Motor neuron (in vitro differentiated cells): ENCODE measurements at regions not wholly inside any gene's neighbourhood (a gene's known extent, or its start where the extent isn't known, plus 50 kb on each side); places are given as distances from the start of the nearest gene placed in this dataset.
"Not testable (repeated sequence)": the region's sequence is repeated elsewhere in the genome, so short reads cannot be mapped to it uniquely, and the experiment has no call there.

ENCODE experiments used
- ATAC-seq, 8 experiments: fragments of 200-7000 bp; cut with Tn5 transposase; replicated peaks in 6 of 8; 2 replicates each; pipeline ENCODE4 v1.8.0; 2021; ENCODE audit warnings: mild to moderate bottlenecking in 8 of 8, moderate library complexity in 8 of 8
- H3K27ac ChIP-seq, 2 donors: fragments of 250-450 bp; sonication (Bioruptor Pico); 2 replicates each; pipeline ENCODE4 v1.9.0; 2021; ENCODE audit warnings: antibody characterized with exemption in 2 of 2, mild to moderate bottlenecking in 2 of 2, moderate library complexity in 1 of 2
- H3K4me1 ChIP-seq, 2 donors: fragments of 250-450 bp; sonication (Bioruptor Pico); replicated peaks in 1 of 2; 2 replicates each; pipeline ENCODE4 v1.6.1; 2021; ENCODE audit warnings: antibody characterized with exemption in 2 of 2, mild to moderate bottlenecking in 2 of 2, moderate library complexity in 1 of 2
- H3K4me3 ChIP-seq, 5 donors: fragments of 250-450 bp; sonication (Bioruptor Pico); 2 replicates each; pipeline ENCODE4 v1.9.0; 2021; ENCODE audit warnings: antibody characterized with exemption in 5 of 5, mild to moderate bottlenecking in 5 of 5, moderate library complexity in 4 of 5
- WGBS, 10 experiments: fragments of 450-650 bp; shearing (Covaris generic); methylation state at CpG; one replicate each; pipeline ENCODE4 v1.0.0; 2022; 5-methylcytosine and 5-hydroxymethylcytosine counted together
- in situ Hi-C, 9 experiments: fragments of 400-800 bp; cut with MboI; loops; one replicate each; pipeline ENCODE4 v1.15.0; 2021; ENCODE audit warnings: low sequenced_read_pairs in 9 of 9, low pct_unique_long_range_greater_than_20kb in 2 of 9; ENCODE audit not compliant: unreplicated experiment in 9 of 9

DNA sequence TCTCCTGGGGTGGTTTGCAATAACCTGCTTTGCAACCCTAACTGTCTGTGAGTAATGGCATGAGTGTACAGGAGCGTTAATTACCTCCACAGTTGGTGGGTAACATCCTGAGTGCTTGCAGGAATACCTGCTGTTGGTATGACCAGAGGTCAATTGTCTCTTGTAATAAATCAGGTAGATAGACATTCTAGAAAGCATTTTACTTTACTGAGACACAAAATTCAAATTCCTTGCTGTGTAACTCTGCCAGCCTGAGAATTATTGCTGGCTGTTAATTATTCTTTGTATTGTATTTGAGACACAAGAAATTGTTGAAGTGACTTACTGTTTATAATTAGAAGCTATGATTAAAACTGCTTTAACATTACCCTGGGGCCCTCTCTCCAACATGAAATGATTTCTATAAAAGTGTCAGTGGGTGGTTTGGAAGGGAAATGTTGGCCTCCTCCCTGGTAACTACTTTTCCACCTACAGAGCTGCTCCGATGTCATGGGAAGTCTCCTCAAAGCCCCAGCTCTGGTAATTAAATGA is 150.8 kb upstream of the ADCY2 start:
- H3K4me1 ChIP-seq: peaks cover 20 to 44% of the 10 kb centered on the region in 2 donors
- 0 to 67% (median 10%) methylated on average over 1 to 2 of the region's 2 CpGs; no CpG with 5 or more reads in 3 of the 10 experiments for WGBS, 10 experiments
- H3K27ac ChIP-seq: no peak overlapping the region
- no peak overlapping the region for H3K4me3 ChIP-seq
- in situ Hi-C loops: no loop called here
- ATAC-seq: peak in 5 of 8 experiments; percentile 96 to 97 (median 97)

- no peak for ATAC-seq
- Histone ChIP-seq H3K4me3 (no peak overlapping the region), H3K27ac (no peak overlapping the region), H3K4me1 (peaks cover 20 to 41% of the 10 kb centered on the region in 2 donors)
- in situ Hi-C loops: no loop called here
- 0 to 71% (median 6%) methylated on average over 1 of the region's 1 CpG; no CpG with 5 or more reads in 2 of the 10 experiments for WGBS, 10 experiments
Observed at GRCh38 chr5:7246287-7246686, 149.7 kb upstream of the ADCY2 start.

- no peak for ATAC-seq
- 17 to 100% (median 83%) methylated on average over 1 to 2 of the region's 2 CpGs; no CpG with 5 or more reads in 3 of the 10 experiments for WGBS, 10 experiments
- H3K4me3 ChIP-seq: no peak overlapping the region
- H3K4me1 ChIP-seq: peaks cover 16 to 18% of the 10 kb centered on the region in 2 donors
- in situ Hi-C loops: loop anchor here in 2 of 9 experiments (25.0 kb wide), 2 partner anchors 137 to 612 kb away; partner anchors contain the start of genes ADCY2 (in 1 of the 2), CFAP90 (in 1 of the 2), FASTKD3 (in 1 of the 2) and MTRR (in 1 of the 2)
- H3K27ac ChIP-seq: no peak overlapping the region
Observed at GRCh38 chr5:7250004-7250403, 145.9 kb upstream of the ADCY2 start.

DNA sequence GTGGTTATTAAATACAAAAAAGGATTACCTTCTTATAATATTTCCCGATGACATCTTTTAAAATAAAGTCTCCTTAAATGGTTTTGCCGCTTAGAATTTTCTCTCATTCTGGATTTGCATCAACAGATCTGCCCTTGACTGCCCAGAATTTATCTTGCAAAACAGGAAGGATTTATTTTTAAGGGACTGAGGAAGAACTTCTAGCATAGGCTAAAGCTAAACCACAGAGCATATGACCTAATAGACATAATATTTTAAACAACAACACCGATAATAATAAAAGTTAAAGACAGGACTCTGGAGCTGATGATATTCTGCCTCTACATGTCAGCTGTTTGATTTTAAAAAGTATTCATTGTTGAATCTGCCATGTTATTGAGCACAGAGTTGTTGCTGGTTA is 145.3 kb upstream of the ADCY2 start:
- no peak overlapping the region for H3K27ac ChIP-seq
- WGBS, 10 experiments: 32 to 100% (median 81%) methylated on average over 1 to 3 of the region's 3 CpGs
- no peak for ATAC-seq
- peaks cover 12 to 13% of the 10 kb centered on the region in 2 donors for H3K4me1 ChIP-seq
- in situ Hi-C loops: loop anchor here in 2 of 9 experiments (25.0 kb wide), 2 partner anchors 137 to 612 kb away; partner anchors contain the start of genes ADCY2 (in 1 of the 2), CFAP90 (in 1 of the 2), FASTKD3 (in 1 of the 2) and MTRR (in 1 of the 2)
- no peak overlapping the region for H3K4me3 ChIP-seq

- 27 to 95% (median 86%) methylated on average over 2 to 4 of the region's 4 CpGs; no CpG with 5 or more reads in 1 of the 10 experiments for WGBS, 10 experiments
- Histone ChIP-seq H3K4me3 (no peak overlapping the region), H3K27ac (no peak overlapping the region), H3K4me1 (peaks cover 6 to 8% of the 10 kb centered on the region in 2 donors)
- no peak for ATAC-seq
- in situ Hi-C loops: loop anchor here in 2 of 9 experiments (25.0 kb wide), 2 partner anchors 136 to 611 kb away; partner anchors contain the start of genes ADCY2 (in 1 of the 2), CFAP90 (in 1 of the 2), FASTKD3 (in 1 of the 2) and MTRR (in 1 of the 2)
Observed at GRCh38 chr5:7251132-7251531, 144.8 kb upstream of the ADCY2 start.

GRCh38 chr5:7261049-7261448 is 134.9 kb upstream of the ADCY2 start:
- ATAC-seq: peak; percentile 36 to 87 (median 60)
- Histone ChIP-seq H3K4me1 (peaks cover 0 to 3% of the 10 kb centered on the region in 2 donors), H3K4me3 (no peak overlapping the region), H3K27ac (no peak overlapping the region)
- in situ Hi-C loops: loop anchor here in 2 of 9 experiments (25.0 kb wide), 2 partner anchors 126 to 601 kb away; partner anchors contain the start of genes ADCY2 (in 1 of the 2), CFAP90 (in 1 of the 2), FASTKD3 (in 1 of the 2) and MTRR (in 1 of the 2)
- WGBS, 10 experiments: 0 to 70% (median 34%) methylated on average over 2 to 6 of the region's 6 CpGs; no CpG with 5 or more reads in 1 of the 10 experiments

GRCh38 chr5:7261900-7262299 is 134.0 kb upstream of the ADCY2 start:
- in situ Hi-C loops: loop anchor here in 2 of 9 experiments (25.0 kb wide), 2 partner anchors 125 to 600 kb away; partner anchors contain the start of genes ADCY2 (in 1 of the 2), CFAP90 (in 1 of the 2), FASTKD3 (in 1 of the 2) and MTRR (in 1 of the 2)
- 0 to 100% (median 91%) methylated on average over 1 to 2 of the region's 2 CpGs for WGBS, 10 experiments
- peaks cover 0 to 3% of the 10 kb centered on the region in 2 donors for H3K4me1 ChIP-seq
- ATAC-seq: no peak
- H3K27ac ChIP-seq: no peak overlapping the region
- H3K4me3 ChIP-seq: no peak overlapping the region

DNA sequence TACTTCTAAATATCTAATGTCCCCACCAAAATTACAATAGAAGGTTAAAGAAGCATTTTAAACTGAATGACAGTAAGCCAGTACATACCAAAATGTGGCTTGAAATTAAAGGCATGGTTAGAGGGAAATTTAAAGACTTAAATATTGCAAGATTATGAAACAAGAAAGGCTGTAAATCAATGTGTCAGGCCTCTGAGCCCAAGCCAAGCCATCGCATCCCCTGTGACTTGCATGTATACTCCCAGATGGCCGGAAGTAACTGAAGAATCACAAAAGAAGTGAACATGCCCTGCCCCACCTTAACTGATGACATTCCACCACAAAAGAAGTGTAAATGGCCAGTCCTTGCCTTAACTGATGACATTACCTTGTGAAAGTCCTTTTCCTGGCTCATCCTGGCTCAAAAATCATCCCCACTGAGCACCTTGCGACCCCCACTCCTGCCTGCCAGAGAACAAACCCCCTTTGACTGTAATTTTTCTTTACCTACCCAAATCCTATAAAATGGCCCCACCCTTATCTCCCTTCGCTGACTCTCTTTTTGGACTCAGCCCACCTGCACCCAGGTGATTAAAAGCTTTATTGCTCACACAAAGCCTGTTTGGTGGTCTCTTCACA is 132.4 kb upstream of the ADCY2 start:
- in situ Hi-C loops: loop anchor here in 2 of 9 experiments (25.0 kb wide), 2 partner anchors 124 to 599 kb away; partner anchors contain the start of genes ADCY2 (in 1 of the 2), CFAP90 (in 1 of the 2), FASTKD3 (in 1 of the 2) and MTRR (in 1 of the 2)
- WGBS, 10 experiments: 30 to 100% (median 80%) methylated on average over 1 to 3 of the region's 4 CpGs; no CpG with 5 or more reads in 5 of the 10 experiments
- H3K27ac ChIP-seq, H3K4me3 ChIP-seq, ATAC-seq, H3K4me1 ChIP-seq: not testable (repeated sequence)

- WGBS, 10 experiments: 20% methylated on average over 1 of the region's 17 CpGs; no CpG with 5 or more reads in 9 of the 10 experiments
- not testable (repeated sequence) for H3K4me1 ChIP-seq, H3K4me3 ChIP-seq, ATAC-seq, H3K27ac ChIP-seq
- in situ Hi-C loops: loop anchor here in 2 of 9 experiments (25.0 kb wide), 2 partner anchors 122 to 597 kb away; partner anchors contain the start of genes ADCY2 (in 1 of the 2), CFAP90 (in 1 of the 2), FASTKD3 (in 1 of the 2) and MTRR (in 1 of the 2)
Observed at GRCh38 chr5:7265776-7266175, 130.2 kb upstream of the ADCY2 start.

DNA sequence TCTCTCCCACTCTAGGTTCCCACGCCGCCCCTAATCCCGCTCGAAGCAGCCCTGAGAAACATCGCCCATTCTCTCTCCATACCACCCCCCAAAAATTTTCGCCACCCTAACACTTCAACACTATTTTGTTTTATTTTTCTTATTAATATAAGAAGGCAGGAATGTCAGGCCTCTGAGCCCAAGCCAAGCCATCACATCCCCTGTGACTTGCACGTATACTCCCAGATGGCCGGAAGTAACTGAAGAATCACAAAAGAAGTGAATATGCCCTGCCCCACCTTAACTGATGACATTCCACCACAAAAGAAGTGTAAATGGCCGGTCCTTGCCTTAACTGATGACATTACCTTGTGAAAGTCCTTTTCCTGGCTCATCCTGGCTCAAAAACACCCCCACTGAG is 127.2 kb upstream of the ADCY2 start:
- H3K4me3 ChIP-seq, H3K27ac ChIP-seq, ATAC-seq: not testable (repeated sequence)
- in situ Hi-C loops: loop anchor here in 2 of 9 experiments (25.0 kb wide), 2 partner anchors 119 to 594 kb away; partner anchors contain the start of genes ADCY2 (in 1 of the 2), CFAP90 (in 1 of the 2), FASTKD3 (in 1 of the 2) and MTRR (in 1 of the 2)
- H3K4me1 ChIP-seq: peaks cover 9 to 22% of the 10 kb centered on the region in 2 donors
- WGBS, 10 experiments: 40% methylated on average over 2 of the region's 9 CpGs; no CpG with 5 or more reads in 9 of the 10 experiments

DNA sequence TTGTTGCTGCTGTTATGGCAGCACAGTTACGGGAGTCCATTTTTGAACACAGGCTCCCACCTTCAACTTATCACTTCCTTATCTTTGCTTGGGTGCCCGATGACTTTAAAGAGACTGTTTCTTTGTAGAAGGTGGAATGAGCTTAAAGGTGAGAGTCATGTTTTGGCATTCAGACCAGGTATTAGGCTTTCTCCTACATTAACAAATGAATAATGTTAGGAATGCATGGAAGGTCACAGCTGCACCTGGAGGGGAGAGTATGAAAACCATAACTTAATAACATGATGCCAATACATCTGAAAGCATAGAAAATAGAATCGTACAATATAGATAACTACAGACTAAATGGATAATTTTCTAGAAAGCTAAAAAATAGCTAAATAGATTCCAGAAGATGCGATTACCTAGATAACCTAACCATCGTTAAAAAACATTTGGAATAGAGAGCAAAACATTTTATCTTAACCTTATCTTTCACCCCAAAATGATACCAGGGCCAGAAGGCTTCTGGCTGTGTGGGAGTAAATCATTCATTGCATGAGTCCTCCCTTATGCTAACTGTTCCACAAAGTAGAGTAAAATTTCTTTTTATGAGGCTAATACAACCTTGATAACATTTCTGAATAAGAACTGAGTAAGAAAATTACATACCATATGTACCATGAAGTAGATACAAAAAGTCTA is 126.2 kb upstream of the ADCY2 start:
- Histone ChIP-seq H3K27ac (no peak overlapping the region), H3K4me1 (peaks cover 9 to 24% of the 10 kb centered on the region in 2 donors), H3K4me3 (no peak overlapping the region)
- in situ Hi-C loops: loop anchor here in 2 of 9 experiments (25.0 kb wide), 2 partner anchors 118 to 593 kb away; partner anchors contain the start of genes ADCY2 (in 1 of the 2), CFAP90 (in 1 of the 2), FASTKD3 (in 1 of the 2) and MTRR (in 1 of the 2)
- WGBS, 10 experiments: 40 to 100% (median 80%) methylated on average over 1 to 5 of the region's 5 CpGs
- ATAC-seq: no peak
